Adrenal gland (tissue), 9 donors: ENCODE measurements at regions not wholly inside any gene's neighbourhood (a gene's known extent, or its start where the extent isn't known, plus 50 kb on each side); places are given as distances from the start of the nearest gene placed in this dataset.

Experiments used
- DNase-seq, 7 donors: peaks; one replicate each; pipeline ENCODE4 v3.0.0-alpha.2; 2019 to 2020
- H3K27ac ChIP-seq, 5 donors: fragments of 200-600 bp; sonication (generic) in 4 of 5; 1 replicate in 3 of 5; 2 replicates in 2 of 5; pipeline versions ENCODE4 v1.5.1 to v1.8.0; 2016 to 2020; ENCODE audit warnings: mild to moderate bottlenecking in 1 of 5
- H3K27me3 ChIP-seq: fragments of 200-600 bp; 2 replicates; pipeline ENCODE4 v1.8.0; 2021
- H3K36me3 ChIP-seq, 2 donors: fragments of 200-600 bp; replicated peaks in 1 of 2; 1 replicate in 1 of 2; 2 replicates in 1 of 2; pipeline versions ENCODE4 v1.5.1 to v1.8.0; 2018 to 2022
- H3K4me1 ChIP-seq, 2 donors: fragments of 200-600 bp; replicated peaks in 1 of 2; 1 replicate in 1 of 2; 2 replicates in 1 of 2; pipeline versions ENCODE4 v1.5.1 to v1.8.0; 2018 to 2021
- H3K4me3 ChIP-seq, 4 donors: fragments of 200-600 bp; sonication (generic) in 3 of 4; one replicate each; pipeline ENCODE4 v1.5.1; 2016 to 2018
- H3K9me3 ChIP-seq, 3 donors: fragments of 200-600 bp; sonication (generic) in 1 of 3; replicated peaks in 1 of 3; 1 replicate in 2 of 3; 2 replicates in 1 of 3; pipeline versions ENCODE4 v1.5.1 to v1.8.0; 2016 to 2021
- POLR2A ChIP-seq, 2 donors: fragments of 450-650 bp; IDR thresholded peaks; one replicate each; pipeline ENCODE4 v1.6.1; 2017; ENCODE audit warnings: antibody characterized with exemption in 2 of 2, mild to moderate bottlenecking in 2 of 2, moderate library complexity in 1 of 2
- WGBS, 4 donors: extraction: QIAGEN DNeasy Blood & Tissue Kit in 2 of 4; methylation state at CpG; one replicate each; pipeline versions ENCODE4 v1.1.5 to v1.1.7; 2013 to 2017; 5-methylcytosine and 5-hydroxymethylcytosine counted together
- intact Hi-C, 2 donors: fragments of 100-400 bp; cut with DNase I; formaldehyde crosslinking; loops; one replicate each; pipeline versions ENCODE4 v1.14.1 to v1.15.0; 2022 to 2023
- TF ChIP-seq, protein P1 (sequence below), 6 experiments: fragments of 450-650 bp in 4 of 6; fragments of 200-600 bp in 2 of 6; sonication (generic) in 1 of 6; IDR thresholded peaks; 1 replicate in 5 of 6; 2 replicates in 1 of 6; pipeline versions ENCODE4 v1.5.1 to v1.8.0; 2016 to 2021; ENCODE audit warnings: antibody characterized with exemption in 6 of 6, mild to moderate bottlenecking in 2 of 6, moderate library complexity in 1 of 6
- donor health status: healthy with polysubstance abuse.
- donor health status: Bipolar disorder and iron deficiency.
- donor health status: DM: yes; HTN: yes; CAD: no.
- donor health status: DM: no; HTN: no; CAD: no.
- donor health status: DM: no; HTN: no; CAD: no.

DNA sequence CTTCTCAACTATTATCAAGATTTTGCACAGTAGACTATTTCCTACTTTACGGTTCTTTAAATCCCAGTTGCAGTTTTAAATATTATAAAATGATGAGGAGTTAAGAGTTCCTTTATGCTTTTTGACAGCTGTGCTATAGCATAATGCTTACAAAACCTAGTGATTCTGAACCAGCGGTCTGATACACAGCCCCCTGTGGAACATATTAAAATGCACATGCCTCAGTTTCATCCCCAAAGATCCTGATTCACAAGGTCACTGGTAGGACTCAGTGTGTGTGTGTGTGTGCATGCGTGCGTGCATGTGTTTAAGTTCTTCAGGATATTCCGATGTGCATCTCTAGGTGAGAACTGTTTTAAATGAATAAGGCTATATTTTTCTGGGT lies 330.1 kb upstream of the TPM1 start:
- intact Hi-C loops, result no loop called here
- no peak for DNase-seq
- WGBS, 4 donors, result 76 to 77% (median 76%) methylated on average over 5 of the region's 5 CpGs
- H3K9me3 ChIP-seq, result no peaks in the 10 kb centered on the region
- no peaks in the 10 kb centered on the region for H3K4me1 ChIP-seq
- no peaks in the 10 kb centered on the region for H3K27me3 ChIP-seq
- TF ChIP-seq, protein P1, sequence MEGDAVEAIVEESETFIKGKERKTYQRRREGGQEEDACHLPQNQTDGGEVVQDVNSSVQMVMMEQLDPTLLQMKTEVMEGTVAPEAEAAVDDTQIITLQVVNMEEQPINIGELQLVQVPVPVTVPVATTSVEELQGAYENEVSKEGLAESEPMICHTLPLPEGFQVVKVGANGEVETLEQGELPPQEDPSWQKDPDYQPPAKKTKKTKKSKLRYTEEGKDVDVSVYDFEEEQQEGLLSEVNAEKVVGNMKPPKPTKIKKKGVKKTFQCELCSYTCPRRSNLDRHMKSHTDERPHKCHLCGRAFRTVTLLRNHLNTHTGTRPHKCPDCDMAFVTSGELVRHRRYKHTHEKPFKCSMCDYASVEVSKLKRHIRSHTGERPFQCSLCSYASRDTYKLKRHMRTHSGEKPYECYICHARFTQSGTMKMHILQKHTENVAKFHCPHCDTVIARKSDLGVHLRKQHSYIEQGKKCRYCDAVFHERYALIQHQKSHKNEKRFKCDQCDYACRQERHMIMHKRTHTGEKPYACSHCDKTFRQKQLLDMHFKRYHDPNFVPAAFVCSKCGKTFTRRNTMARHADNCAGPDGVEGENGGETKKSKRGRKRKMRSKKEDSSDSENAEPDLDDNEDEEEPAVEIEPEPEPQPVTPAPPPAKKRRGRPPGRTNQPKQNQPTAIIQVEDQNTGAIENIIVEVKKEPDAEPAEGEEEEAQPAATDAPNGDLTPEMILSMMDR (IDR thresholded peaks at IDR 0.05), result no peak
- H3K4me3 ChIP-seq, result no peak overlapping the region
- H3K36me3 ChIP-seq, result peaks cover 0 to 15% of the 10 kb centered on the region in 2 donors
- no peak overlapping the region for H3K27ac ChIP-seq

DNA sequence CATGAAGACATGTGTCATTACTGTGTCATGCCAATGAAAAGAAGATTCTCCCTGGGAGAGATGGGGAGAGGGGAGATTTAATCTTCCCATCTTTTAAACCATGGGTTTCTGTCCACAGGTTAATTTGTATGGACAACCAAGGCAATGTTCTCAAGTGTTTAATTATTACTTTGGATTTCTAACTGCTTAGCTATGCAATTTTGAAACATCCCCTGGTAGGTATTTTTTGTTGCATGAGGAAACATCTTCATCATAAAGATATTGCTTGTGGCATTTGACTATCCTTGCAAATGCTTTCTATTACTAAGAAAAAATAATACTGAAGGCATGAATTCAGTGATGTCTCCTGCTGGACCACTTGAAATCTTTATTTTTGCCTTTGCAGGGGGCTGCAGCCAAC lies 326.6 kb upstream of the TPM1 start:
- TF ChIP-seq, protein P1 (IDR thresholded peaks at IDR 0.05), result no peak
- no peak for TF ChIP-seq POLR2A (IDR thresholded peaks at IDR 0.05)
- DNase-seq, result no peak
- no peaks in the 10 kb centered on the region for H3K27me3 ChIP-seq
- intact Hi-C loops, result no loop called here
- no peak overlapping the region for H3K27ac ChIP-seq
- peaks cover 0 to 25% of the 10 kb centered on the region in 2 donors for H3K36me3 ChIP-seq
- H3K4me1 ChIP-seq, result no peaks in the 10 kb centered on the region
- H3K4me3 ChIP-seq, result no peak overlapping the region
- H3K9me3 ChIP-seq, result no peaks in the 10 kb centered on the region

DNA sequence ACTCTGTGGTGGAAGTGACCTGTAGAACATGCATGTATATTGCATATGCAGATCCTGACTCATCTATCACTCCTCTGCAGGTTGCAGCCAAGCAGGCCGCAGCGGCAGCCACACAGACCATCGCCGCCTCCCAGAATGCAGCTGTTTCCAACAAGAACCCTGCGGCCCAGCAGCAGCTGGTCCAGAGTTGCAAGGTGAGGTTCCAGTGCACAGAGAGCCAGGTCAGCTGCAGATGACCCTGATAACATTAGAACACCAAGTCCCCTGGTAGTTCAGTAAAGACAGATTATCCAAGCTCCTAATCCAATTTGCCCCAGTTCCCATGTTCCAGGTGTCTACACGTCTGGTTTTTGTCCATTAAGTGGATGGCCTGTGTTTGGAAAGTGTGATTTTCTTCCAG lies 325.1 kb upstream of the TPM1 start:
- TF ChIP-seq, protein P1 (IDR thresholded peaks at IDR 0.05), result no peak
- TF ChIP-seq POLR2A (IDR thresholded peaks at IDR 0.05), result no peak
- DNase-seq, result peak in 1 of 7 donors; percentile 73
- intact Hi-C loops, result no loop called here
- Histone ChIP-seq H3K4me1 (no peaks in the 10 kb centered on the region), H3K27me3 (no peaks in the 10 kb centered on the region), H3K36me3 (peaks cover 0 to 18% of the 10 kb centered on the region in 2 donors), H3K27ac (no peak overlapping the region), H3K4me3 (no peak overlapping the region), H3K9me3 (no peaks in the 10 kb centered on the region)
- WGBS, 4 donors, result 94 to 99% (median 96%) methylated on average over 4 to 6 of the region's 6 CpGs

DNA sequence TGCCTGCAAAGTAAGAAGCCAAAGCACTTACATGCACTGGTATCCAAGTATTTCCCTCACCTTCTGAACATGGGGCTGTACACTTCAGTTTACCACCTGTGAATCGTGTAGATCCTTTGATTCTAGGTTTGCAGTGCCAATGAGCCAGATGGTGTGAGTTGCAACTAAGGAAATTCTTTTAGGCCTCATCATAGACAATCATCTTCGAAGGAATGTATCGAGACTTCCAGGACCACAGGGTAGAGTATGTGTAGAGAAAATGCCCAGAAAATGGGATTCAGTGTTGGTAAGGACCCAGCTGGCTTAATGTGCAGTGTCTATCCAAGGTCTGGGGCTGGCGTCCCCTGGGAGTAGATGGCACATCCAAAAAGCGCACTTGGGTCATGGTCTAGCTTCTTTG lies 323.2 kb upstream of the TPM1 start:
- H3K9me3 ChIP-seq, result no peaks in the 10 kb centered on the region
- no peaks in the 10 kb centered on the region for H3K27me3 ChIP-seq
- no peak for TF ChIP-seq POLR2A (IDR thresholded peaks at IDR 0.05)
- TF ChIP-seq, protein P1 (IDR thresholded peaks at IDR 0.05), result no peak
- DNase-seq, result no peak
- 88 to 96% (median 92%) methylated on average over 4 to 5 of the region's 5 CpGs for WGBS, 4 donors
- no peak overlapping the region for H3K27ac ChIP-seq
- intact Hi-C loops, result no loop called here
- no peak overlapping the region for H3K4me3 ChIP-seq
- H3K4me1 ChIP-seq, result no peaks in the 10 kb centered on the region
- peaks cover 0 to 15% of the 10 kb centered on the region in 2 donors for H3K36me3 ChIP-seq
